Common myeloid progenitor, CD34-positive (primary cell): ENCODE measurements at regions not wholly inside any gene's neighbourhood (a gene's known extent, or its start where the extent isn't known, plus 50 kb on each side); places are given as distances from the start of the nearest gene placed in this dataset.

ENCODE experiments used
- CTCF ChIA-PET: fragments of 350-600 bp; sonication (Branson Sonifier 250); formaldehyde crosslinking; loops from one replicate; lab custom pipeline; 2021; ENCODE audit warnings: antibody characterized with exemption; lab: Charles Lee
- POLR2A ChIA-PET: fragments of 350-600 bp; sonication (Branson Sonifier 250); formaldehyde crosslinking; loops from one replicate; lab custom pipeline; 2021; ENCODE audit warnings: antibody characterized with exemption; lab: Charles Lee
- DNase-seq, 3 donors: peaks; one replicate each; pipeline versions ENCODE4 v3.0.0 to v3.0.0-alpha.2; 2013
- H3K27ac ChIP-seq, 2 experiments: 1 replicate in 1 of 2; 2 replicates in 1 of 2; pipeline ENCODE4 v1.7.0; 2013; ENCODE audit warnings: inconsistent platforms in 2 of 2, low read length in 2 of 2, mild to moderate bottlenecking in 2 of 2, low read depth in 1 of 2, moderate library complexity in 1 of 2; ENCODE audit not compliant: severe bottlenecking in 2 of 2, insufficient read depth in 1 of 2, poor library complexity in 1 of 2
- H3K27me3 ChIP-seq, 5 experiments: replicated peaks in 2 of 5; 1 replicate in 3 of 5; 2 replicates in 2 of 5; pipeline versions ENCODE4 v1.6.1 to v1.7.0; 2013; ENCODE audit warnings: low read length in 4 of 5, mild to moderate bottlenecking in 2 of 5, moderate library complexity in 2 of 5, inconsistent platforms in 1 of 5; ENCODE audit not compliant: insufficient read depth in 5 of 5, control insufficient read depth in 4 of 5
- H3K36me3 ChIP-seq, 4 experiments: 1 replicate in 2 of 4; 2 replicates in 2 of 4; pipeline versions ENCODE4 v1.6.1 to v1.7.0; 2013; ENCODE audit warnings: low read length in 3 of 4, control low read depth in 1 of 4, mild to moderate bottlenecking in 1 of 4; ENCODE audit not compliant: control insufficient read depth in 4 of 4, insufficient read depth in 4 of 4
- H3K4me1 ChIP-seq, 4 experiments: 1 replicate in 3 of 4; 2 replicates in 1 of 4; pipeline versions ENCODE4 v1.6.1 to v1.7.1; 2013; ENCODE audit warnings: low read length in 3 of 4, mild to moderate bottlenecking in 3 of 4, control low read depth in 1 of 4, inconsistent platforms in 1 of 4, moderate library complexity in 1 of 4; ENCODE audit not compliant: control insufficient read depth in 4 of 4, insufficient read depth in 4 of 4; ENCODE audit errors: control extremely low read depth in 1 of 4
- H3K4me3 ChIP-seq, 7 experiments: 1 replicate in 4 of 7; 2 replicates in 3 of 7; pipeline versions ENCODE4 v1.5.1 to v1.7.0; 2013; ENCODE audit warnings: mild to moderate bottlenecking in 7 of 7, low read length in 6 of 7, moderate library complexity in 6 of 7, inconsistent platforms in 2 of 7, low read depth in 2 of 7, control low read depth in 1 of 7; ENCODE audit not compliant: insufficient read depth in 4 of 7, control insufficient read depth in 1 of 7; ENCODE audit errors: extremely low read depth in 1 of 7
- H3K9me3 ChIP-seq, 5 experiments: 1 replicate in 4 of 5; 2 replicates in 1 of 5; pipeline versions ENCODE4 v1.6.1 to v1.7.1; 2013; ENCODE audit warnings: low read length in 4 of 5, mild to moderate bottlenecking in 2 of 5, inconsistent platforms in 1 of 5, low read depth in 1 of 5, moderate library complexity in 1 of 5; ENCODE audit not compliant: control insufficient read depth in 4 of 5, insufficient read depth in 2 of 5; ENCODE audit errors: control extremely low read depth in 1 of 5
- WGBS: methylation state at CpG from one replicate; pipeline ENCODE4 v1.1.5; 2013; ENCODE audit not compliant: insufficient coverage; 5-methylcytosine and 5-hydroxymethylcytosine counted together

DNA sequence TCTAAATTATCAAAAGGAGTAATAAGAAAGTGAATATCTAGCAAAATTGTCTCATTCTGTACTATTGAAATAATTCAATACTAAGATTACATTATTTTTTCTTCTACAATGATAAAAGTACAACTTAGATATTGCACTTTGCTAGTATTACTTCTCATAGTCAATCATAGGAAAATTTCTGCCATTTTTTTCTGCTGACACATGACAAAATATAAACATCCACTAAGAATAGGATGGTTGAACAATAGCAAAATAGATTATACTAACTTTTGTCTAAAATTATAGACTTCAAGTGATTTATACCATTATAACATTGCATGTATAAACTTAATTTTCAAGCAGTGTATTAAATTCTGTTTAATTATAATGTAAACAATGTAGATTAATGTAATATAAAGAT is 540.2 kb downstream of the PDHA2 start:
- no peaks in the 10 kb centered on the region for H3K9me3 ChIP-seq
- POLR2A ChIA-PET: no interaction called here
- no peaks in the 10 kb centered on the region for H3K27me3 ChIP-seq
- no peak overlapping the region for H3K4me3 ChIP-seq
- no peaks in the 10 kb centered on the region for H3K4me1 ChIP-seq
- H3K36me3 ChIP-seq: no peaks in the 10 kb centered on the region
- no peak overlapping the region for H3K27ac ChIP-seq
- CTCF ChIA-PET: no interaction called here
- DNase-seq: no peak

DNA sequence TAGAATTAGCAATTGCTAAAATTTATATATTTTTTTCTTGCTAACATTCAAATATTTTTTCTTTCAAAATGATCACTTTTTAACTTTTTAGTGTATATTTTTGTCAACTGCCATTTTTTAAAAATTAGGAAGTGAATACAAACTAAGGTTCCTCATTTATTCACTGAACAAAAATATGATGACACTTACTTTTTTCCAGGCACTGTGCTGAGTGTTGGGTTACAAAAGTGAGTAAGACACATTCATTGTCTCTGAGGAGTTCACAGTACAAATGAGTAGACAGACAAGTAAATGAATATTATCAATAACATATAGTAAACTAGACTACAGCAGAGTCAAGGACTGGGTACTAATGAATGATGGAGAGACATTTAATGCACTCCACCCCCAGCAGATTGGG is 543.5 kb downstream of the PDHA2 start:
- CTCF ChIA-PET: no interaction called here
- DNase-seq: peak in 1 of 3 donors; percentile 8
- Histone ChIP-seq H3K9me3 (no peaks in the 10 kb centered on the region), H3K27me3 (no peaks in the 10 kb centered on the region), H3K4me1 (no peaks in the 10 kb centered on the region), H3K27ac (no peak overlapping the region), H3K4me3 (no peak overlapping the region), H3K36me3 (no peaks in the 10 kb centered on the region)
- POLR2A ChIA-PET: no interaction called here

DNA sequence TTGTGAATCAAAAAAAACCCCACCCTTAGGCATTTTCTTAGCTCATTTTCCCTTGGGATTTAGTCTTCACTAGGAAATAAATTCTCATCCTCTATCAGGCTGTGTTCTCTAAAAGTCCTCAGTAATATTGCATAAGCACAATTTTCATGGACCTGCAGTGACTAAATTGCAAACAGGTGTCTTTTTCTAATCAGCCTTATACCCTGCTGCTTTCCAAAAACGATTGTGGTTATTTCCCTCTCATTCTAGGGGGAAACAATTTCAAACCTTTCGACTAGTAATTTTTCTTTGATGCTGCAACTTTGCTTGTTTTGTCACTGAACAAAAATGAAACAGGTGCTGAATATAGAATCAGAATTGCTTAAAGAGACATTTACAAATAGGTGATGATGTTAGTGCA is 549.9 kb downstream of the PDHA2 start:
- no peak for DNase-seq
- H3K4me3 ChIP-seq: no peak overlapping the region
- H3K36me3 ChIP-seq: no peaks in the 10 kb centered on the region
- H3K27me3 ChIP-seq: no peaks in the 10 kb centered on the region
- POLR2A ChIA-PET: no interaction called here
- no peaks in the 10 kb centered on the region for H3K9me3 ChIP-seq
- no peak overlapping the region for H3K27ac ChIP-seq
- no peaks in the 10 kb centered on the region for H3K4me1 ChIP-seq
- WGBS: 80% methylated on average over 1 of the region's 2 CpGs
- CTCF ChIA-PET: no interaction called here

DNA sequence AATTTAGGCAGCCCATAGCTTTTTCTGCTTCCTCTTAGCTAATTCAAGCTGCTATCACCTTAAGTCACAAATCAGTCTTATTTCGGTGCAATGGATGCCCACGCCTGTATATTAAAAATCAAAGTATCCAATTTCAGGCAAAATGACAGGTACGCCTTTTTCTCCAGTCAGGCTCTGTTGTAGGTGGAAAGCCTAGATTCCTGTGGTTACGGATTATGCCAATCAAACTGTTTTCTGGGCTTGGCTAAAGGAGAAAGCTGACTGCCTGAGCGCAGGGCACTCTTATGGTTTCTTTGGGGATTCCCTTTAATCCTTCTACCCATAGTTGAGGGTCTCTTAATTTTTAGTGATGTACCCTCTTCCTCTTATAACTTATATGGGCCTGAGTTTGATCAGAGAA is 550.5 kb downstream of the PDHA2 start:
- POLR2A ChIA-PET: no interaction called here
- no peak for DNase-seq
- Histone ChIP-seq H3K27ac (no peak overlapping the region), H3K4me1 (no peaks in the 10 kb centered on the region), H3K4me3 (no peak overlapping the region), H3K36me3 (no peaks in the 10 kb centered on the region), H3K27me3 (no peaks in the 10 kb centered on the region), H3K9me3 (no peaks in the 10 kb centered on the region)
- WGBS: 78% methylated on average over 5 of the region's 5 CpGs
- CTCF ChIA-PET: no interaction called here

DNA sequence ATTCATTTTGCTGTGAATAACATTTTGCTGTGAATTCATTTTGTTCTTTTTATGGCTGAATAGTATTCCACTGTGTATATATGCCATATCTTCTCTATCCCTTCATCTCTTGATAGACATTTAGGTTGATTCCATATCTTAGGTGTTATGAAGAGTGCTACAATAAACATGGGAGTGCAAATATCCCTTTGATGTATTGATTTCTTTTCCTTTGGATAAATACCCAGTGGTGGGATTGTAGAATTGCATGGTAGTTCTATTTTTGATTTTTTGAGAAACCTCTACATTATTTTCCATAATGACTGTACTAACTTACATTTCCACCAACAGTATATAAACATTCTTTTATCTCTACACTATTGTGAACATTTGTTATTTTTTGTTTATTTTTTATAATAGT is 555.9 kb downstream of the PDHA2 start:
- H3K4me3 ChIP-seq: no peak overlapping the region
- POLR2A ChIA-PET: no interaction called here

DNA sequence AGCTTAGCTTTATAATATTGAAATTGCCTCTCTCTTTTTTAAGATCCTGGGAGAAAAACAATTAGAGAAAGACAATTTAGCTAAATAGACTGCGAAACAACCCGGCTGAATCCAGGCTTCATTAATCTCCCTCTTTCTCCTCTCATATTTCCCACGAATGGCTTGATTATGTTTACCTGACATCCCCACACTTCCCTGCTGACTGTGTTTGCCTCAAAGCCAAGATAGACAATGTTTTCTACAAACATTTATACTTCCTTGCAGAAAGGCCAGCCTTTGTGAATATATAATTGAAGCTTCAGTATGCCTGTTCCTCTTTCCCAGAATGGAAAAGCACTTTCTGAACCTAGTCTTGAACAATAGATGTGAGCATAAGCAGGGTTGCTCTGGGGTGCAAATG is 566.8 kb downstream of the PDHA2 start:
- Histone ChIP-seq H3K36me3 (no peaks in the 10 kb centered on the region), H3K4me3 (no peak overlapping the region), H3K4me1 (no peaks in the 10 kb centered on the region), H3K27ac (no peak overlapping the region), H3K27me3 (no peaks in the 10 kb centered on the region), H3K9me3 (no peaks in the 10 kb centered on the region)
- POLR2A ChIA-PET: interaction anchor here (0.5 kb wide), 1 partner anchor 25 kb away, joined by 3 read pairs; no protein-coding TSS in a partner anchor
- CTCF ChIA-PET: no interaction called here
- 96% methylated on average over 3 of the region's 3 CpGs for WGBS
- DNase-seq: no peak

More for the DNA sequence above, 555.9 kb downstream of the PDHA2 start:
- no peak for DNase-seq
- H3K4me1 ChIP-seq: no peaks in the 10 kb centered on the region
- H3K27ac ChIP-seq: no peak overlapping the region
- peaks cover 0 to 2% (median 0%) of the 10 kb centered on the region in 5 experiments for H3K9me3 ChIP-seq
- H3K27me3 ChIP-seq: no peaks in the 10 kb centered on the region
- CTCF ChIA-PET: no interaction called here
- H3K36me3 ChIP-seq: no peaks in the 10 kb centered on the region

DNA sequence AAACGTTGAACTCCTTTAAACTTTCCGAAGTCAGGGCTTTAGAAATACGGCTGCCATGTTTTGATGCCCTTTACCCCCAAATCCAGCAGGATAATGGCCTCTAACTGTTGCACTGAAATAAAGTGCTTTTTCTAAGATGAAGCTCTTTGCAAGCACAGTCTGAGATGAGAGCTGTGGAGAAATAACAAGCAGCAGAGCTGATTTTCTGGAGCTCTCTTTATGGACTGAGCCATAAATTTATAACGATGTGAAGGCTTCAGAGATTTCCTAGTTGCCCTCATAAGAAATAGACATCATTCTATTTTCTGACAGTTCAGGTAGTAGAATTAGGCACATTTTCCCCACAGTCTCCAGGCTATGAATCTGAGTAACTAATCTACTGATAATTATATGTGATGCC is 567.3 kb downstream of the PDHA2 start:
- Histone ChIP-seq H3K4me3 (no peak overlapping the region), H3K27me3 (no peaks in the 10 kb centered on the region), H3K36me3 (no peaks in the 10 kb centered on the region), H3K27ac (no peak overlapping the region), H3K9me3 (no peaks in the 10 kb centered on the region), H3K4me1 (no peaks in the 10 kb centered on the region)
- POLR2A ChIA-PET: interaction anchor here (0.5 to 0.6 kb wide), 2 partner anchors 24 to 373 kb away, joined by 3 read pairs; no protein-coding TSS in a partner anchor
- DNase-seq: no peak
- WGBS: 97% methylated on average over 3 of the region's 4 CpGs
- CTCF ChIA-PET: interaction anchor here (1.1 kb wide), 1 partner anchor 13 kb away, joined by 3 read pairs; no protein-coding TSS in a partner anchor
